NCI-H526 (cell line): ENCODE measurements at regions not wholly inside any gene's neighbourhood (a gene's known extent, or its start where the extent isn't known, plus 50 kb on each side); places are given as distances from the start of the nearest gene placed in this dataset.
"Not testable (repeated sequence)": the region's sequence is repeated elsewhere in the genome, so short reads cannot be mapped to it uniquely, and the experiment has no call there.

ENCODE experiments used
- DNase-seq, 2 experiments: peaks; one replicate each; lab custom pipeline; 2025; lab: John Stamatoyannopoulos, UW

GRCh38 chr3:74054566-74054965 lies 429.8 kb upstream of the PDZRN3 start:
- no peak for DNase-seq

GRCh38 chr3:74053970-74054516 lies 429.3 kb upstream of the PDZRN3 start:
- DNase-seq: no peak

- no peak for DNase-seq
These were observed 424.7 kb upstream of the PDZRN3 start for GRCh38 chr3:74049444-74049843.

GRCh38 chr3:74048699-74049098 lies 424.0 kb upstream of the PDZRN3 start:
- DNase-seq: no peak

GRCh38 chr3:74045000-74045399 lies 420.3 kb upstream of the PDZRN3 start:
- no peak for DNase-seq

- DNase-seq: no peak
These were observed 416.4 kb upstream of the PDZRN3 start for GRCh38 chr3:74041068-74041675.

GRCh38 chr3:74039105-74039504 lies 414.4 kb upstream of the PDZRN3 start:
- DNase-seq: no peak

- DNase-seq: no peak
These were observed 411.8 kb upstream of the PDZRN3 start for GRCh38 chr3:74036568-74036967.

- DNase-seq: no peak
These were observed 411.4 kb upstream of the PDZRN3 start for GRCh38 chr3:74036102-74036501.

- no peak for DNase-seq
These were observed 409.1 kb upstream of the PDZRN3 start for GRCh38 chr3:74033806-74034205.

- no peak for DNase-seq
These were observed 408.6 kb upstream of the PDZRN3 start for GRCh38 chr3:74033381-74033780.

GRCh38 chr3:74027121-74027520 lies 402.4 kb upstream of the PDZRN3 start:
- DNase-seq: no peak

- no peak for DNase-seq
These were observed 398.7 kb upstream of the PDZRN3 start for GRCh38 chr3:74023395-74023794.

GRCh38 chr3:74021449-74021848 lies 396.7 kb upstream of the PDZRN3 start:
- DNase-seq: no peak

GRCh38 chr3:74009961-74010844 lies 385.5 kb upstream of the PDZRN3 start:
- no peak for DNase-seq

- DNase-seq: no peak
These were observed 379.6 kb upstream of the PDZRN3 start for GRCh38 chr3:74004386-74004785.

GRCh38 chr3:74003734-74004133 lies 379.0 kb upstream of the PDZRN3 start:
- DNase-seq: no peak

- no peak for DNase-seq
These were observed 376.7 kb upstream of the PDZRN3 start for GRCh38 chr3:74001436-74001835.

- DNase-seq: no peak
These were observed 376.0 kb upstream of the PDZRN3 start for GRCh38 chr3:74000725-74001124.

- no peak for DNase-seq
These were observed 374.8 kb upstream of the PDZRN3 start for GRCh38 chr3:73999501-73999900.

- not testable (repeated sequence) for DNase-seq
These were observed 365.9 kb upstream of the PDZRN3 start for GRCh38 chr3:73990691-73991090.

GRCh38 chr3:73966733-73967132 lies 342.0 kb upstream of the PDZRN3 start:
- no peak for DNase-seq

GRCh38 chr3:73964818-73965217 lies 340.1 kb upstream of the PDZRN3 start:
- DNase-seq: no peak
